ENCODE measurements at regions not wholly inside any gene's neighbourhood (a gene's known extent, or its start where the extent isn't known, plus 50 kb on each side); places are given as distances from the start of the nearest gene placed in this dataset.

DNA sequence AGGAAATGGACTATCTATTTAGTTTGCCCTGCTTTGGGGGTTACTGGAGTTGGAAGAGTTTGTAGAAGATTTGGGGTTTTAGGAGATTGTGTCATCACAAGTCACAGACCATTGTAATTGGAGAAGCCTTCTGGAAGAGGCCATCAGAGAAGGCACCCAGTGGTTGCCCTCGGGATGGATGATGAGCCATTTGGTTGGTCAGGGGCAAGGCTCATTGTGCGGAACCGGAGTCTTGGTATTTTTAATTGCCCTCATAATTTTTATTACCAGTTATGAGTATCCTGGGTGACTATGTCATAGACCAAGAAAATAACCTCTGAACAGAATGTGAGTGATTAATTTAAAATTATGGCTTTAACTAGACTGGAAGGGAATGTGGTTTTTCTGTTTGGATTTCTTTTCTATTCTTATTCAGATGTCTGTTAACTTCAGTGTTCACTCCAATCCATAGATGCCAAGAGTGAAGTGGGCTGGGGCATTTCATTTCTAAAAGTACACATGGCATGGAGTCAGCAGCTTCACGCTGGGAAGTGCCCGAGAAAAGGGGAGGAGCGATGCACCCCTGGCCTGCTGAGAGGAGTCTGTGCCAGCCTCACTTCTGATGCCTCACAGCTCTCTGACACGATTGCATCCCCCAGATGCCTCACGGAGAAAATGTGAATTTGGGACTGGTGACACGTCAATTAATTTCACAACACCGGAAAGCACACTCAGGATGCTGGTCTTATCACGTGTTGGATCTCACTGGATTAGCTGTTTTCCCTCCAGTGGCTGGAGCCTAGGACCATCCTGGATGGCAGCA is 225.6 kb upstream of the IGFBP3 start:
- no peak for DNase-seq (ENCODE audit: low spot score)
- H3K27ac ChIP-seq = no peak overlapping the region
- no peaks in the 10 kb centered on the region for H3K27me3 ChIP-seq (replicated peaks; ENCODE audit: insufficient read depth)
- H3K4me3 ChIP-seq = no peak overlapping the region
- 66% methylated on average over 11 of the region's 11 CpGs for WGBS
- TF ChIP-seq, protein P1, sequence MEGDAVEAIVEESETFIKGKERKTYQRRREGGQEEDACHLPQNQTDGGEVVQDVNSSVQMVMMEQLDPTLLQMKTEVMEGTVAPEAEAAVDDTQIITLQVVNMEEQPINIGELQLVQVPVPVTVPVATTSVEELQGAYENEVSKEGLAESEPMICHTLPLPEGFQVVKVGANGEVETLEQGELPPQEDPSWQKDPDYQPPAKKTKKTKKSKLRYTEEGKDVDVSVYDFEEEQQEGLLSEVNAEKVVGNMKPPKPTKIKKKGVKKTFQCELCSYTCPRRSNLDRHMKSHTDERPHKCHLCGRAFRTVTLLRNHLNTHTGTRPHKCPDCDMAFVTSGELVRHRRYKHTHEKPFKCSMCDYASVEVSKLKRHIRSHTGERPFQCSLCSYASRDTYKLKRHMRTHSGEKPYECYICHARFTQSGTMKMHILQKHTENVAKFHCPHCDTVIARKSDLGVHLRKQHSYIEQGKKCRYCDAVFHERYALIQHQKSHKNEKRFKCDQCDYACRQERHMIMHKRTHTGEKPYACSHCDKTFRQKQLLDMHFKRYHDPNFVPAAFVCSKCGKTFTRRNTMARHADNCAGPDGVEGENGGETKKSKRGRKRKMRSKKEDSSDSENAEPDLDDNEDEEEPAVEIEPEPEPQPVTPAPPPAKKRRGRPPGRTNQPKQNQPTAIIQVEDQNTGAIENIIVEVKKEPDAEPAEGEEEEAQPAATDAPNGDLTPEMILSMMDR (IDR thresholded peaks at IDR 0.05) = no peak
- TF ChIP-seq POLR2AphosphoS5 (IDR thresholded peaks at IDR 0.05) (no peak), POLR2A (IDR thresholded peaks at IDR 0.05) (no peak)
- H3K9me3 ChIP-seq = no peaks in the 10 kb centered on the region
- no peaks in the 10 kb centered on the region for H3K4me1 ChIP-seq (replicated peaks)
- no peaks in the 10 kb centered on the region for H3K36me3 ChIP-seq
- intact Hi-C loops (cut with DNase I) = no loop called here

DNA sequence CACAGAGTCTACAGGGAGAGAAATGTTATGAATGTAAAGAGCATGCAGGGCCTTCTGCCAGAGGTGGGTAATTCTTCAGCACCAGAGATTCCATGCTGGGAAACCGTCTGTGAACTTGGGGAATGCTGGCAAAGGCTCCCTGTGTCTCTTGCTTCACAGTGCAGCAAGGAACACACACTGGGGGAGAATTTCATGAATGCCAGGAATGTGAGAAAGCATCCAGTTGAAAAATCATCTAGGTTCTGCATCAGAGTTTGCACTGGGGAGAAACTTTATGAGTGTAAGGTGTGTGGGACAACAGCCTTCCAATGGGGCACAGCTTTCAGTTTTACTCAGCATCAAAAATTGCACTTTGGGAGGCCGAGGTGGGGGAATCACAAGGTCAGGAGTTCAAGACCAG is 224.3 kb upstream of the IGFBP3 start:
- WGBS = 13% methylated on average over 2 of the region's 2 CpGs
- Histone ChIP-seq H3K27me3 (replicated peaks; ENCODE audit: insufficient read depth) (no peaks in the 10 kb centered on the region), H3K27ac (no peak overlapping the region), H3K4me3 (no peak overlapping the region), H3K4me1 (replicated peaks) (no peaks in the 10 kb centered on the region), H3K36me3 (no peaks in the 10 kb centered on the region), H3K9me3 (no peaks in the 10 kb centered on the region)
- no peak for DNase-seq (ENCODE audit: low spot score)
- intact Hi-C loops (cut with DNase I) = no loop called here
- TF ChIP-seq POLR2AphosphoS5 (IDR thresholded peaks at IDR 0.05) (no peak), POLR2A (IDR thresholded peaks at IDR 0.05) (no peak)
- TF ChIP-seq, protein P1 (IDR thresholded peaks at IDR 0.05) = no peak

DNA sequence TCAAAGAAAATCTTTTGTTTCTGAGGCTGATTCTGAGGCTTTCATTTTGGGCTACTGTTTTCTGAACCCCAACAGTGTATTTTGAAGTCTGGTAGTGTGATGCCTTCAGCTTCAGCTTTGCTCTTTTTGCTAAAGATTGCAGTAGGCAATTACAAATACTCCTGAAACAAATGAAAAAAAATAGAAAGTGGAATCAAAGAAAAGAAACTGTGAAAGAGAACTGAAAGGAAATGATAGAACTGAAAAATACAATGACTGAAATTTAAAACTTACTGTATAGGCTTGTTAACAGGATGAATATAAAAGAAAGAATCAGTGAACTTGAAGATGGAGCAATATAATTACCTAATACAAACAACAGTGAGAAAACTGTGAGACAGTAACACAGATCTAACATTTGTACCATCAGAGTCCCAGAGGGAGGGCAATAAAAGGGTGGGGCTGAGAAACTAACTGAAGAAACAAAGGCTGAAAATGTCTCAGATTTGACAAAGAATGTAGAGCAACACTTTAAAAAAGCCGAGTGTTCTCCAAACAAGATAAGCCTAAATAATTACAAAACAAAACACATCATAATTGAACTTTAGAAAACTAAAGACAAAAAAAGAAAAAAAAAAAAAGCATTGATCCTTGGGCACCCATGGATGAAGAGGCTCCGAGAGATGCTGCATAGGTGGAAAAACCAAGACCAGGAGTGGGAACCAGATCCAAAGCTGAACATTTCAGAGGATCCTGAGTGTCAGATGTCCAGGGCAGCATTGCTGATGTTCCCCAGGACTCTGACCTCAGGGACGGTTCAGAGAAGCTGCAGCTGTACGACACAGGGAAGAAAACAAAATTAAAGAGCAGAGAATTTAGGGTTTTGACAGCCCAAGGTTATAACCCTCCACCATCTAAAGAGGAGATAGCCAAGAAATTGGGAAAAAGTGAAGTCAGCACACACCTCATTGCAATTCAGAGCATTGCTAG is 223.2 kb upstream of the IGFBP3 start:
- H3K4me1 ChIP-seq (replicated peaks) = no peaks in the 10 kb centered on the region
- no peaks in the 10 kb centered on the region for H3K36me3 ChIP-seq
- TF ChIP-seq POLR2AphosphoS5 (IDR thresholded peaks at IDR 0.05) (no peak), POLR2A (IDR thresholded peaks at IDR 0.05) (no peak)
- no peak for DNase-seq (ENCODE audit: low spot score)
- H3K4me3 ChIP-seq = no peak overlapping the region
- intact Hi-C loops (cut with DNase I) = no loop called here
- H3K27me3 ChIP-seq (replicated peaks; ENCODE audit: insufficient read depth) = no peaks in the 10 kb centered on the region
- H3K9me3 ChIP-seq = no peaks in the 10 kb centered on the region
- WGBS = 82% methylated on average over 4 of the region's 4 CpGs
- no peak overlapping the region for H3K27ac ChIP-seq

DNA sequence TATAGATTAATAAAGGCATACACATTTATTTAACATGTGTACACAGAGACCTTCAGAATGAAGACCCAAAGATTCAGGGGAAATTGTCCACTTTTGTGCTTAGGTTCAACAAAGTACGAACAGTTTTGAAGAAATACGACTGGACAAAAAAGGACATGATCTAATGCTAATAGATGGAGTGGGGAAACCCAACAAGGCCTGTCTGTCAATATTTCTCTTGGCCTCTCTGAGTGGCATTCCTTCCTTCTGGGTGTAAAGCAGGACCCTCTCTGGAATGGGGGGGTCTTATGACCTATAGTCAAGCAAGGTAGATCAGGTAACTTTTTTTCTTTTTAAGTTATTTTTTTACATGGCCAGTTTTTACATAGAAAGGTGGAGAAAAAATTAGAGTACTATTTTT is 222.3 kb upstream of the IGFBP3 start:
- intact Hi-C loops (cut with DNase I) = no loop called here
- no peaks in the 10 kb centered on the region for H3K27me3 ChIP-seq (replicated peaks; ENCODE audit: insufficient read depth)
- WGBS = 97% methylated on average over 2 of the region's 2 CpGs

DNA sequence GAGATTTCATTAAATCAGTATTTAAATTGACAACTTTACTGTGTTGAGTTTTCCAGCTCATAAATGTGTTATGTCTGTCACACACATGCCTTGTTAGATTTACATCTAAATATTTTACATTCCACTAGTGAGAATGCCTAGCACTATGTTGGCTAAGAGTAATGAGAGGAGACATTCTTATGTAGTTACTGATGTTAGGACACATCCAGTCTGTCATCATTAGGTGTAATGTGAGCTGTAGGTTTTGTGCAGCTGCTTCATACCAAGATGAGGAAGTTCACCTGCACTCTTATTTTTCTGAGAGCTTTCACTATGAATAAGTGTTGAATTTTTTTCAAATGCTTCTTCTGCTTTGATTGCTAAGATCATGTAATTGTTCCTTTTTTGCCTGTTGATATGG is 218.0 kb upstream of the IGFBP3 start:
- Histone ChIP-seq H3K36me3 (no peaks in the 10 kb centered on the region), H3K9me3 (no peaks in the 10 kb centered on the region), H3K27ac (no peak overlapping the region), H3K4me3 (no peak overlapping the region), H3K27me3 (replicated peaks; ENCODE audit: insufficient read depth) (no peaks in the 10 kb centered on the region), H3K4me1 (replicated peaks) (no peaks in the 10 kb centered on the region)
- no peak for DNase-seq (ENCODE audit: low spot score)
- TF ChIP-seq POLR2A (IDR thresholded peaks at IDR 0.05) (no peak), POLR2AphosphoS5 (IDR thresholded peaks at IDR 0.05) (no peak)
- TF ChIP-seq, protein P1 (IDR thresholded peaks at IDR 0.05) = no peak
- intact Hi-C loops (cut with DNase I) = no loop called here

More for the DNA sequence above, 222.3 kb upstream of the IGFBP3 start:
- TF ChIP-seq, protein P1 (IDR thresholded peaks at IDR 0.05) = no peak
- no peak for TF ChIP-seq POLR2AphosphoS5 (IDR thresholded peaks at IDR 0.05)
- no peak for TF ChIP-seq POLR2A (IDR thresholded peaks at IDR 0.05)
- Histone ChIP-seq H3K4me3 (no peak overlapping the region), H3K4me1 (replicated peaks) (no peaks in the 10 kb centered on the region), H3K36me3 (no peaks in the 10 kb centered on the region), H3K27ac (no peak overlapping the region), H3K9me3 (no peaks in the 10 kb centered on the region)
- no peak for DNase-seq (ENCODE audit: low spot score)
